ENCODE measurements at regions not wholly inside any gene's neighbourhood (a gene's known extent, or its start where the extent isn't known, plus 50 kb on each side); places are given as distances from the start of the nearest gene placed in this dataset.
"Not testable (repeated sequence)": the region's sequence is repeated elsewhere in the genome, so short reads cannot be mapped to it uniquely, and the experiment has no call there.

DNA sequence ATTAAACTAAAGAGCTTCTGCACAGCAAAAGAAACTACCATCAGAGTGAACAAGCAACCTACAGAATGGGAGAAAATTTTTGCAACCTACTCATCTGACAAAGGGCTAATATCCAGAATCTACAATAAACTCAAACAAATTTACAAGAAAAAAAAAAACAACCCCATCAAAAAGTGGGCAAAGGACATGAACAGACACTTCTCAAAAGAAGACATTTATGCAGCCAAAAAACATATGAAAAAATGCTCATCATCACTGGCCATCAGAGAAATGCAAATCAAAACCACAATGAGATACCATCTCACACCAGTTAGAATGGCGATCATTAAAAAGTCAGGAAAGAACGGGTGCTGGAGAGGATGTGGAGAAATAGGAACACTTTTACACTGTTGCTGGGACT, 439.3 kb upstream of the ADGRB3 start:
- H3K9me3 Mint-ChIP-seq; H3K27me3 Mint-ChIP-seq; DNase-seq; H3K27ac Mint-ChIP-seq; ATAC-seq (replicated peaks); H3K4me3 Mint-ChIP-seq; H3K4me1 Mint-ChIP-seq (ENCODE audit: low read depth in 2 of 2); H3K36me3 Mint-ChIP-seq (ENCODE audit: insufficient read depth): not testable (repeated sequence)

DNA sequence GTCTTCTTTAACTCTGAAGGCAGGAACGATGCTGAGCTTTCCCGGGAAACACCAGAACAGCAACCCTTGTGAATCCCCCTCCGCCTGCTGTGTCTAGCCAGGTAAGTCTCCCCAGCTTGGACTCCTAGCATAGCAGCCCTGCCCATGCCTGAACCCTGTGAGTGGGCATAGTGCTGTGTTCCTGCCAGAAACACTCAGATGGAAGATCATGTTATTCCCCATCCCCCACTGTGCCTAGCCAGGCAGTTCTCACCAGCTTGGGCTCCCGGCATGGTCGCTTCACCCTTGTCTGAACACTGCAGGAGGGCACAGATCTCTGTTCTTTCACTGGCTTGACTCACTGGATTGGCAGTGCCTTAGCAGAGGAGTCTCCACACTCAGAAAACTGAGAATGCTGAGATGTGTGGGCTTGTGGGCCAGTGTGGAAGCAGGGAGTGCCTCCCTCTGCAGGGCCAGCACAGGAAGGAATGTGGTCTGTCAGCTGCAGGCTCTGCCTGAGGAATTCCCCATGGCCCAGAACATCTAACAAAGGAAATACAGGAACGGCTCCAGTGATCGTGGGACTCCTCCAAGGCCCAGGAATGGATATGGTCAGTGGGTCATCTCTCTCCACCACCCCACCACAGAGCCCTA, 440.1 kb upstream of the ADGRB3 start:
- no peaks in the 10 kb centered on the region for H3K4me1 Mint-ChIP-seq (ENCODE audit: low read depth in 2 of 2)
- no peaks in the 10 kb centered on the region for H3K27me3 Mint-ChIP-seq
- no peaks in the 10 kb centered on the region for H3K36me3 Mint-ChIP-seq (ENCODE audit: insufficient read depth)
- ATAC-seq (replicated peaks) (no peak), DNase-seq (no peak)
- peaks cover 7 to 9% of the 10 kb centered on the region in 2 donors for H3K9me3 Mint-ChIP-seq
- no peak overlapping the region for H3K4me3 Mint-ChIP-seq
- H3K27ac Mint-ChIP-seq: no peak overlapping the region

DNA sequence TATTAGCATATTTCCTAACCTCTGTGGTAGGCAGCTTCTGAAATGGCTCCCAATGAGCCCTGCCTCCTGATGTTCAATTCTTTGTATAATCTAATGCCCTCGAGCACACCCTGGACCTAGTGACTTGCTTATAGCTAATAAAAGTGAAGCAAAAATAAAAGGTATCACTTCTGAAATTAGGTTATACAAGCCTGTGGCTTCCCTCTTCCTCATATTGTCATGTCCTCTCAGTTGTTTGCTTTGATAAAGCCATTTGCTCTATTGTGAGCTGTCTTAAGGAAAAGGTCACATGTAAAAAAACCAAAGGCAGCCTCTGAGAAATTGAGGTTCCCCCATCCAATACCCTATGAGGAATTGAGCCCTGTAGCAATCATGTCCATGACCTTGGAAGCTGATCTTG, 442.1 kb upstream of the ADGRB3 start:
- Mint-ChIP-seq H3K4me1 (ENCODE audit: low read depth in 2 of 2) (no peaks in the 10 kb centered on the region), H3K36me3 (ENCODE audit: insufficient read depth) (no peaks in the 10 kb centered on the region), H3K4me3 (no peak overlapping the region), H3K9me3 (peaks cover 0 to 4% of the 10 kb centered on the region in 2 donors), H3K27me3 (no peaks in the 10 kb centered on the region), H3K27ac (no peak overlapping the region)
- ATAC-seq (replicated peaks): no peak
- no peak for DNase-seq

DNA sequence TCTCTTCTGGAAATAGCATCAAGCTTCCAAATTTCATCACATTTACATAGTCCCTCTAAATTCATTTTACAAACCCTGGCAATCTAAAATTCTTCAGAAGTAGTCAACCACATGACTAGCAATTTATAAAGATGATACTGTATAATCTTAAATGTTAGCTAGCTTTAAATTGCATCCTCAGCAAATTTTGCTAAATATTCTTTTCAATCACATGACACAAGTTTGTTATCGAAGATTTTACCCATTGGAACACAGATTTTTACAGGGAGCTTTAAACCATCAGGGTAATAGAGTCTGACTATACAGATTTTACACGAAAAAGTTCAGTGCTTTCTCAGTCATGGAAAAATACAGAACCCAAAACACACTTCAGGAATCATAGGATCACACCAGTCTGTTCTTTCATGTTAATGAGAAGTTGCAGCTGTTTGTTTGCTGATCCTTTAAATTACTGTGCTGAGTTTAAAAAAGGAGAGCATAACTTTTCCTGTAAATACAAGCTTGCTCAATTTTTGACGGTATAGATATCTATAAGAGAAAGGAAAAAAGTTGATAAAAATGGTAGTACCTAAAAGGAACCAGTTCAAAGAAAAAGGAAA, 445.8 kb upstream of the ADGRB3 start:
- no peak for DNase-seq
- Mint-ChIP-seq H3K4me3 (no peak overlapping the region), H3K27ac (no peak overlapping the region), H3K9me3 (peaks cover 9 to 11% of the 10 kb centered on the region in 2 donors), H3K36me3 (ENCODE audit: insufficient read depth) (no peaks in the 10 kb centered on the region), H3K27me3 (no peaks in the 10 kb centered on the region), H3K4me1 (ENCODE audit: low read depth in 2 of 2) (no peaks in the 10 kb centered on the region)
- ATAC-seq (replicated peaks): no peak

DNA sequence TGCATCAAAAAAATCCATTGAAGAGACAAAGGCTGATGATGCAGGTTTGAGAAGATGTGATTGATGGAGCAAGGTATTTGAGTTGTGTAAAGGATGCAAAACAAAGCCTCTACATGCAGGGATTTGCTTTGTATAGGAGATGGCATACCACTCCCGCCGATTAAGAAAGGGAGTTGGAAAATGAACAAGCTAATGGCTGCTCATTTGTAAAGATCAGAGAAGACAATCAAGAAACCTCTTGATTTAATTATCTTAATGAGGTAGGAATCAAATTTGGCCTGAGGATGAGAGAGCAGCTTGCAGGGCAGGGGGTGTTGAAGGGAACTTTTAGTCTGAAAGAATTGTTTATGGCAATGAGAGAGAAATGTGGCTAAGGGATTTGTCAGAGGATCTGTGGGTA, 448.2 kb upstream of the ADGRB3 start:
- no peaks in the 10 kb centered on the region for H3K36me3 Mint-ChIP-seq (ENCODE audit: insufficient read depth)
- H3K4me1 Mint-ChIP-seq (ENCODE audit: low read depth in 2 of 2): no peaks in the 10 kb centered on the region
- ATAC-seq (replicated peaks) (no peak), DNase-seq (no peak)
- H3K9me3 Mint-ChIP-seq: peaks cover 11 to 16% of the 10 kb centered on the region in 2 donors
- H3K4me3 Mint-ChIP-seq: no peak overlapping the region
- no peak overlapping the region for H3K27ac Mint-ChIP-seq
- no peaks in the 10 kb centered on the region for H3K27me3 Mint-ChIP-seq

DNA sequence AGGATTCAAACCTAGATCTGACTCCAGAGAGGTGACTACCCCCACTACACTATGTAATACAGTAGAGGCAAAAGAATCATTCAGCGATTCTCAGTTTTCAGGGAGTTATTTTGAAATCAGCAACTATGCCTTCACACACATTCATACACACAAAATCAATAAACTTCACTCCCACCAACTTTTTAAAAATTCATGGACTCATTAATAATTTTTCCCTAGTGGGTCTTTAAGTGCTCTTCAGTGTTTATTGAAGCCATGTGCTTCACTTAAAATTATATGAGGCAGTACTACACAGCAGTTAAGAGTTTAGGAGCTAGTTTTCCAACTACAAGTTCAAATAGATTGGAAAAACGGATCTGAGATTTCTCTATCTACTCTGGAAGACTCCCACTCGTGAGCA, 452.7 kb upstream of the ADGRB3 start:
- no peaks in the 10 kb centered on the region for H3K27me3 Mint-ChIP-seq
- peaks cover 9 to 16% of the 10 kb centered on the region in 2 donors for H3K9me3 Mint-ChIP-seq

DNA sequence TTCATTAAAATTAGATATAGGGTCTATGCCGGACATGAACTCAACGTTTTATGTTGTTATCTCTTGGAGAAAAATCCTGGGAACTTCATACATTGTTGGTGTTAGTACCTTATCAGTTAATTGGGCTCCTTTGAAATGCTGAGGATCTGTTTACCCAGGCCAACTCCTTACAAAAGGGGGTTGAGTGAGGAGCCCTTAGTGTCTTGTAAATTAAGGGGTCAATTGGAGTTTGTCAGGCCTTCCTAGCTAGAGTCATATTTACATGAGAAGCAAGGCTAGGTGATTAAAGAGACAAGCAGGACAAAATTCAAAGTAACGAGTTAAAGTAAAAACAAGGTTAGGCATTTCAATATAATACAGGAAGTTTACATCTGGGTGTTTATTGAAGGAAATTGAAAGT, 454.1 kb upstream of the ADGRB3 start:
- not testable (repeated sequence) for H3K4me1 Mint-ChIP-seq (ENCODE audit: low read depth in 2 of 2); DNase-seq; H3K36me3 Mint-ChIP-seq (ENCODE audit: insufficient read depth); H3K9me3 Mint-ChIP-seq; H3K4me3 Mint-ChIP-seq; ATAC-seq (replicated peaks); H3K27me3 Mint-ChIP-seq; H3K27ac Mint-ChIP-seq

More for the DNA sequence above, 452.7 kb upstream of the ADGRB3 start:
- no peak for DNase-seq
- no peak overlapping the region for H3K27ac Mint-ChIP-seq
- no peaks in the 10 kb centered on the region for H3K36me3 Mint-ChIP-seq (ENCODE audit: insufficient read depth)
- H3K4me3 Mint-ChIP-seq: no peak overlapping the region
- ATAC-seq (replicated peaks): no peak
- no peaks in the 10 kb centered on the region for H3K4me1 Mint-ChIP-seq (ENCODE audit: low read depth in 2 of 2)

DNA sequence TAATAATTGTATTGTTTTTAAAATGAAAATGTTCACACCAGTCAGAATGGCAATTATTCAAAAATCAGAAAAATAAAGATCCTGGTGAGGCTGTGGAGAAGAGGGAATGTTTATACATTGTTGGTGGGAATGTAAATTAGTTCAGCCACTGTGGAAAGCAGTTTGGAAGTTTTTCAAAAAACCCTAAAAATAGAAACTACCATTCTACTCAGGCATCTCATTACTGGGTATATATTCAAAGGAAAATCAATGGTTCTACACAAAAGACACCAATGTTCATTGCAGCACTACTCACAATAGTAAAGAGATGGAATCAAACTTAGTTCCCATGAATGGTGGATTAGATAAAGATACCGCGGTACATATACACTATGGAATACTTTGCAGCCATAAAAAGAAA, 461.5 kb upstream of the ADGRB3 start:
- Mint-ChIP-seq H3K36me3 (ENCODE audit: insufficient read depth) (no peaks in the 10 kb centered on the region), H3K9me3 (peaks cover 1 to 11% of the 10 kb centered on the region in 2 donors), H3K27me3 (no peaks in the 10 kb centered on the region), H3K27ac (no peak overlapping the region), H3K4me1 (ENCODE audit: low read depth in 2 of 2) (no peaks in the 10 kb centered on the region), H3K4me3 (no peak overlapping the region)
- DNase-seq (no peak), ATAC-seq (replicated peaks) (no peak)

DNA sequence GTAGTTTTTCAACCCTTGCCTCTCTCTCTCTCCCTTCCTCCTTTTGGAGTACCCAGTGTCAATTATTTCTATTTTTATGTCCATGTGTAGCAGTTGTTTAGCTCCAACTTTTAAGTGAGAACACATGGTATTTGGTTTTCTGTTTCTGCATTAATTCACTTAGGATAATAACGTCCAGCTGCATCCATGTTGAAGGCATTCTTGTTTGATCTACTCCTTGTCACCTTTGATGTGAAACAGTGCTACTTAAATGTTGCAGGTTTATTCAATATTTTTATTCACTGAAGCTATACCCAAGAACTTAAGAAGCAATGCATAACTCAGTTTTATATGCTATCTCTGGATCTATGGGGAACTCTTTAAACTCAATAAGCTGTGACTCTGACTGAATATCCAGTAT, 465.2 kb upstream of the ADGRB3 start:
- Mint-ChIP-seq H3K9me3 (peaks cover 5% of the 10 kb centered on the region in 2 donors), H3K27ac (no peak overlapping the region), H3K4me3 (no peak overlapping the region), H3K36me3 (ENCODE audit: insufficient read depth) (no peaks in the 10 kb centered on the region), H3K4me1 (ENCODE audit: low read depth in 2 of 2) (no peaks in the 10 kb centered on the region), H3K27me3 (no peaks in the 10 kb centered on the region)
- DNase-seq: no peak
- ATAC-seq (replicated peaks): no peak

DNA sequence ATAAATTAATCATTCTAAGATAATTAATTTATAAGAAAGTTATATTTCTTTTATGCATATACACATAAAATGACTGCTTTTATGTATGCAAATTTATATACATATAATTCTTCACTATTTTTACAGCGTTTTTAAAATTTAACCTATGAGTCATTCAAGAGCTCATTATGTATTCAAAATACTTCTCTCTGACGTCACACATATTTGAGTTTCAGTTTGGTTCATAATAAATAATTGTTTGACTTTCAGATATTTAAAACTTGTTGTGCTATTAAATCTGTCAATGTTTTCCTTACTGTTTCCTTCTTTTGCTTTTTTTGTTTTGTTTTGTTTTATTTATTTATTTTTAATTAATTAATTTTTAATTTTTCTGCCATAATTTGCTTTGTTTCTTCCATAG, 467.5 kb upstream of the ADGRB3 start:
- no peak overlapping the region for H3K4me3 Mint-ChIP-seq

DNA sequence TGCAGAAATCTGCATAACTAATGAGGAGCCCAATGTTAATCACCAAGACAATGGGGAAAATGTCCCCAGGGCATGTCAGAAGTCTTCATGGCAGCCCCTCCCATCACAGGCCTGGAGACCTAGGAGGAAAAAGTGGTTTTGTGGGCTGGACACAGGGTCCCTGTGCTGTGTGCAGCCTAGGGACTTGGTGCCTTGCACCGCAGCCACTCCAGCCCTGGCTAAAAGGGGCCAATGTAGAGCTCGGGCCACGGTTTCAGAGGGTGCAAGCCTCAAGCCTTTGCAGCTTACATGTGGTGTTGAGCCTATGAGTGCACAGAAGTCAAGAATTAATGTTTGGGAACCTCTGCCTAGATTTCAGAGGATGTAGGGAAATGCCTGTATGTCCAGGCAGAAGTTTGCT, 474.3 kb upstream of the ADGRB3 start:
- H3K27me3 Mint-ChIP-seq; DNase-seq; H3K4me3 Mint-ChIP-seq; H3K4me1 Mint-ChIP-seq (ENCODE audit: low read depth in 2 of 2); H3K9me3 Mint-ChIP-seq; H3K36me3 Mint-ChIP-seq (ENCODE audit: insufficient read depth); H3K27ac Mint-ChIP-seq; ATAC-seq (replicated peaks): not testable (repeated sequence)

More for the DNA sequence above, 467.5 kb upstream of the ADGRB3 start:
- no peaks in the 10 kb centered on the region for H3K27me3 Mint-ChIP-seq
- no peak overlapping the region for H3K27ac Mint-ChIP-seq
- DNase-seq (no peak), ATAC-seq (replicated peaks) (no peak)
- no peaks in the 10 kb centered on the region for H3K4me1 Mint-ChIP-seq (ENCODE audit: low read depth in 2 of 2)
- no peaks in the 10 kb centered on the region for H3K36me3 Mint-ChIP-seq (ENCODE audit: insufficient read depth)
- H3K9me3 Mint-ChIP-seq: peaks cover 0 to 7% of the 10 kb centered on the region in 2 donors

DNA sequence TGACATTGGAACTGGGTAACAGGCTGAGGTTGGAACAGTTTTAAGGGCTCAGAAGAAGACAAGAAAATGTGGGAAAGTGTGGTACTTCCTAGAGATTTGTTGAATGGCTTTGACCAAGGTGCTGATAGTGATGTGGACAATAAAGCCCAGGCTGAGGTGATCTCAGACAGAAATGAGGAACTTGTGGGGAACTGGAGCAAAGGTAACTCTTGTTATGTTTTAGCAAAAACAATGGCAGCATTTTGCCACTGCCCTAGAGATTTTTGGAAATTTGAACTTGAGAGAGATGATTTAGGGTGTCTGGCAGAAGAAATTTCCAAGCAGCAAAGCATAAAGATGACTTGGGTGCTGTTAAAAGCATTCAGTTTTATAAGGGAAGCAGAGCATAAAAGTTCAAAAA, 474.7 kb upstream of the ADGRB3 start:
- no peaks in the 10 kb centered on the region for H3K4me1 Mint-ChIP-seq (ENCODE audit: low read depth in 2 of 2)
- ATAC-seq (replicated peaks) (no peak), DNase-seq (no peak)
- H3K4me3 Mint-ChIP-seq: no peak overlapping the region
- H3K36me3 Mint-ChIP-seq (ENCODE audit: insufficient read depth): no peaks in the 10 kb centered on the region
- H3K27me3 Mint-ChIP-seq: no peaks in the 10 kb centered on the region
- peaks cover 8 to 9% of the 10 kb centered on the region in 2 donors for H3K9me3 Mint-ChIP-seq
- no peak overlapping the region for H3K27ac Mint-ChIP-seq

DNA sequence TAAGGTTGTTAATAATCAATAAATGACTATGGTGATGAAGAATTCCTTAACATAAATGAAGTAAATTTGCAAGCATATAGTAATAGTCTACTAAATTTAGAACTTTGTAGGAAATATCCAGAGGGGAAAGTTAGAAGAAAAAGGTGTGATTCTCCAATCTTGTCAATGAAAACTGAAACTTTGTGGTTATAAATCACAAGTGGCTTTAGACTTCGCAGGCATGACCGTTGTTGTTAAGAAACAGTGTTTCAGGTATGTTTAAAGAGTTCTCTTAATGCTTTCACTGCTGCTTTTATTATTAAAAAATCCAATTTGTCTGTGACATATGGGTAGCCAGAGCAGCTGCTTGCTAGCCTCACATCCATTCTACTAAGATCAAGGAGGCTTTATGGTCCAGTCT, 475.6 kb upstream of the ADGRB3 start:
- no peak for ATAC-seq (replicated peaks)
- Mint-ChIP-seq H3K36me3 (ENCODE audit: insufficient read depth) (no peaks in the 10 kb centered on the region), H3K9me3 (peaks cover 8 to 9% of the 10 kb centered on the region in 2 donors), H3K4me1 (ENCODE audit: low read depth in 2 of 2) (no peaks in the 10 kb centered on the region), H3K27me3 (no peaks in the 10 kb centered on the region), H3K27ac (no peak overlapping the region), H3K4me3 (no peak overlapping the region)
- DNase-seq: no peak

DNA sequence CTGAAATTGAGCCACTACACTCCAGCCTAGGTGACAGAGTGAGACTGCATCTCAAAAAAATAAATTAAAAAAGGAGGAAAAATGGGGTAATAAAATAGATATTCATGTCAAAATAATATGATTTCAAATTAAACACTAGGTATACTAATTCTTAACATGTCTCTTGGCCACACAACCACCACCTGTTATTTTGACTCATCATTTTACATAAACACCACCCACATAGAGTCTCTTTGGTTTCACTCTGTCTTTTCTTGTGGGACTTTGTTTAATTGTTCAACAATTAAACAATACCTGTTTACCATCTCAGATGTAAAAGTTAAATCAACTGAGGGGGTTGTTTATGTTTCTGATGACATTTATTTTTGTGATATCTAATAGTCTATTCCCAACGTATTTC, 476.8 kb upstream of the ADGRB3 start:
- H3K27ac Mint-ChIP-seq: no peak overlapping the region
- H3K27me3 Mint-ChIP-seq: no peaks in the 10 kb centered on the region
- H3K4me3 Mint-ChIP-seq: no peak overlapping the region
- ATAC-seq (replicated peaks): no peak
- no peaks in the 10 kb centered on the region for H3K4me1 Mint-ChIP-seq (ENCODE audit: low read depth in 2 of 2)
- peaks cover 8 to 13% of the 10 kb centered on the region in 2 donors for H3K9me3 Mint-ChIP-seq
- no peaks in the 10 kb centered on the region for H3K36me3 Mint-ChIP-seq (ENCODE audit: insufficient read depth)
- DNase-seq: no peak
